SKM-1 treated with dmso at 0.1 percent for 144 hours (cell line): ENCODE measurements at regions not wholly inside any gene's neighbourhood (a gene's known extent, or its start where the extent isn't known, plus 50 kb on each side); places are given as distances from the start of the nearest gene placed in this dataset.
"Not testable (repeated sequence)": the region's sequence is repeated elsewhere in the genome, so short reads cannot be mapped to it uniquely, and the experiment has no call there.

Experiments used
- DNase-seq: peaks from one replicate; lab custom pipeline; 2025; ENCODE audit not compliant: unreplicated experiment; lab: John Stamatoyannopoulos, UW

DNA sequence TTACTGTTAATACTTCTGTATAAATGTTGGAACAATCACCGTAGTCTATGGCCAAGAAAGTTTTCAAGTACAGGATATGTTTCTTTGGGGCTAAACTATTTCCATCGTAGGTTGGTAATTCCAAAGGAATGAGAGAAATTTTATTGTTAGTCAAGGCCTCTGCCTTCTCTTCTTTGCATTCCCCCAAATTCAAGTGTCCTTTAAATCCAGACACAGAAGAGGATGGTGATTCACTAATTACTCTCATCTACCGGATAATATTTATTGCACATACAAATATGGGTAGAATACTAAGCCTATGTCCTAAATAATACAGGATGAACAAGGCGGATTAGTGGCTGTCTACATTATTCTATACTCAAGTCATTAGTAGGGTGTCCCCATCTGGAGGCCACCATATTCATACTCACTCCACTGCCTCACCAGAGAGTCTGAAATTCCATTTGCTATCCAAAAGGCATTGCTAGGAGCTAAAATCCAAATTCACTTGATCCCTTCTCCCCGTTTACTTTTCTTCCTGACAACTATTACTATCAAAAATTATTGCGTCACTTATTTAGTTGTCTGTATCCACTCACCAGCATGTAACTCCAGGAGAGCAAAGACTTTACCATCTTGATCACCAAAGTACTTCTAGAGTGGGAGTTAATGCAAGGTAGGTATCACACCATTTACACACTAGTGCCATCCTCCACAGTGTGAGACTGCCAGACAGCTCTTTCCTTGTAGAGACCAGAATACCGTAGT, 82.4 kb upstream of the SGCG start:
- no peak for DNase-seq

DNA sequence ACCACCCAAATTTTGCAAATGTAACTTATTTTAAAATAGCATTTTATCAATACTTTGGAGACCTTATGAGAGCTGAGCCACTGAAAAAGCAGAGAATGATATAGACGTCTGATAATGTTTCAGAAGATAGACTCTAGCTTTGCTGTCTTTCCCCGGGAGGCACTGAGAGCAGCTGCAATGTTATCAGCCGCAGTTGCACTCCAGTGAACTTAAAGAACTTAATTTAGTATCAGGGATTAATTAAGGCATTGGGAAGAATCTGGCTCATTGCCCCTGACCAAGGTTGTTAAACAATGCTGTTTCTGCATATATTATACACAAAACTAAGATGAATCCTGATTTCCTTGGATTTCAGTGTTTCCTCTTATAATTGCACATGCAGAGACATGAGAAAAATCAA, 75.7 kb upstream of the SGCG start:
- no peak for DNase-seq

DNA sequence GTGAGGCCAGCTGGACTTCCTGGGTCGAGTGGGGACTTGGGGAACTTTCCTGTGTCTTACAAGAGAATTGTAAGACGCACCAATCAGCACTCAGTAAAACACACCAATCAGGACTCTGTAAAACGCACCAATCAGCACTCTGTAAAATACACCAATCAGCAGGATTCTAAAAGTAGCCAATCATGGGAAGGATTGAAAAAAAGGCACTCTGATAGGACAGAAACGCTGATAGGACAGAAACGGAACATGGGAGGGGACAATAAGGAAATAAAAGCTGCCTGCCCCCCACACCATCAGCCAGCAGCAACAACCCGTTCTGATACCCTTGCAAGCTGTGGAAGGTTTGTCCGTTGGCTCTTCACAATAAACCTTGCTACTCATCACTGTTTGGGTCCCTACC, 73.1 kb upstream of the SGCG start:
- no peak for DNase-seq

DNA sequence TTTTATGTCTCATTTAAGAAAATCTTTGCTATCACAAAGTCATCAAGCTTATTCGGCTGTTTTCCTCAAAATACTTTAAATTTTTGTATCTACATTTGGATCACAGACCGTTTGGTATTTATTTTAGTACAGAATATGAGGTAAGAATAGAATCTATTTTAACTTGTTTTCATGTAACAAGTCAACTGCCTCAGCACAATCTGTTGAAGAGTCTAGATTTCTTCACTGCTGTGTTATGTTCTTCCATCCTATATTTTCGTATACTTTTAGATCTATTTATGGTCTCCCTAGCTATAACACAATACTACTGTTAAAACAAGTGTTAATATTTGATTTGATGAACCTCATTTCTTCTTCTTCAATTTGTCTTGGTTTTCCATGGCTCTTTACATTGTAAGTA, 61.6 kb upstream of the SGCG start:
- DNase-seq, result no peak

DNA sequence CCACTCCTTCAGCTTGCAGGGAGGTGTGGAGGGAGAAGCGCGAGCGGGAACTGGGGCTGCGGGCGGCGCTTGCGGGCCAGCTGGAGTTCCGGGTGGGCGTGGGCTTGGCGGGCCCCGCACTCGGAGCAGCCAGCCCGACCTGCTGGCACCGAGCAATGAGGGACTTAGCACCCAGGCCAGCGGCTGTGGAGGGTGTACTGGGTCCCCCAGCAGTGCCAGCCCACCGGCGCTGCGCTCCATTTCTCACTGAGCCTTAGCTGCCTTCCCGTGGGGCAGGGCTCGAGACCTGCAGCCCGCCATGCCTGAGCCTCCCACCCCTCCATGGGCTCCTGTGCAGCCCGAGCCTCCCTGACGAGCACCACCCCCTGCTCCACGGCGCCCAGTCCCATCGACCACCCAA, 53.2 kb upstream of the SGCG start:
- not testable (repeated sequence) for DNase-seq

DNA sequence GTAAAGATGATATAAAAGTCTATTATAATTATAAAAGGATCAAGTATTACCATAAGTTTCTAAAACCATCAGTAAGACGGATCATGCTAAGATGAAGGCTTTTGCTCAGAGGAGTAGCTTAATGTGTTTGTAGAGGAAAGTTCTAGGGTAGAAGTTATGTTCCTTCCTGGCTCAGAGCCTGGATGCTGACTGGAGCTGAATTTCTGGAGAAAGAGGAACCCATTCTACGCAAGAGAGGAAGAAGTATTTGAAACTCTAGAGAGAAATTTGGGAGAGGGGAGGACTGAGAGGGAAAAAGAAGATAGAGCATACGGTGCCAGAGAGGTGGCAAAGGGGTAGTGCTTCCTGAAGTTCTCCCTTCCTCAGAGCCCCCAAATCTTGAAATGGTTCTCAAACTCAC, 51.4 kb upstream of the SGCG start:
- no peak for DNase-seq
